Adrenal gland (tissue), 9 donors: ENCODE measurements at regions not wholly inside any gene's neighbourhood (a gene's known extent, or its start where the extent isn't known, plus 50 kb on each side); places are given as distances from the start of the nearest gene placed in this dataset.

ENCODE experiments used
- DNase-seq, 7 donors: peaks; one replicate each; pipeline ENCODE4 v3.0.0-alpha.2; 2019 to 2020
- H3K27ac ChIP-seq, 5 donors: fragments of 200-600 bp; sonication (generic) in 4 of 5; 1 replicate in 3 of 5; 2 replicates in 2 of 5; pipeline versions ENCODE4 v1.5.1 to v1.8.0; 2016 to 2020; ENCODE audit warnings: mild to moderate bottlenecking in 1 of 5
- H3K27me3 ChIP-seq: fragments of 200-600 bp; 2 replicates; pipeline ENCODE4 v1.8.0; 2021
- H3K36me3 ChIP-seq, 2 donors: fragments of 200-600 bp; replicated peaks in 1 of 2; 1 replicate in 1 of 2; 2 replicates in 1 of 2; pipeline versions ENCODE4 v1.5.1 to v1.8.0; 2018 to 2022
- H3K4me1 ChIP-seq, 2 donors: fragments of 200-600 bp; replicated peaks in 1 of 2; 1 replicate in 1 of 2; 2 replicates in 1 of 2; pipeline versions ENCODE4 v1.5.1 to v1.8.0; 2018 to 2021
- H3K4me3 ChIP-seq, 4 donors: fragments of 200-600 bp; sonication (generic) in 3 of 4; one replicate each; pipeline ENCODE4 v1.5.1; 2016 to 2018
- H3K9me3 ChIP-seq, 3 donors: fragments of 200-600 bp; sonication (generic) in 1 of 3; replicated peaks in 1 of 3; 1 replicate in 2 of 3; 2 replicates in 1 of 3; pipeline versions ENCODE4 v1.5.1 to v1.8.0; 2016 to 2021
- POLR2A ChIP-seq, 2 donors: fragments of 450-650 bp; IDR thresholded peaks; one replicate each; pipeline ENCODE4 v1.6.1; 2017; ENCODE audit warnings: antibody characterized with exemption in 2 of 2, mild to moderate bottlenecking in 2 of 2, moderate library complexity in 1 of 2
- WGBS, 4 donors: extraction: QIAGEN DNeasy Blood & Tissue Kit in 2 of 4; methylation state at CpG; one replicate each; pipeline versions ENCODE4 v1.1.5 to v1.1.7; 2013 to 2017; 5-methylcytosine and 5-hydroxymethylcytosine counted together
- intact Hi-C, 2 donors: fragments of 100-400 bp; cut with DNase I; formaldehyde crosslinking; loops; one replicate each; pipeline versions ENCODE4 v1.14.1 to v1.15.0; 2022 to 2023
- TF ChIP-seq, protein P1 (sequence below), 6 experiments: fragments of 450-650 bp in 4 of 6; fragments of 200-600 bp in 2 of 6; sonication (generic) in 1 of 6; IDR thresholded peaks; 1 replicate in 5 of 6; 2 replicates in 1 of 6; pipeline versions ENCODE4 v1.5.1 to v1.8.0; 2016 to 2021; ENCODE audit warnings: antibody characterized with exemption in 6 of 6, mild to moderate bottlenecking in 2 of 6, moderate library complexity in 1 of 6
- donor health status: healthy with polysubstance abuse.
- donor health status: Bipolar disorder and iron deficiency.
- donor health status: DM: yes; HTN: yes; CAD: no.
- donor health status: DM: no; HTN: no; CAD: no.
- donor health status: DM: no; HTN: no; CAD: no.

- TF ChIP-seq, protein P1, sequence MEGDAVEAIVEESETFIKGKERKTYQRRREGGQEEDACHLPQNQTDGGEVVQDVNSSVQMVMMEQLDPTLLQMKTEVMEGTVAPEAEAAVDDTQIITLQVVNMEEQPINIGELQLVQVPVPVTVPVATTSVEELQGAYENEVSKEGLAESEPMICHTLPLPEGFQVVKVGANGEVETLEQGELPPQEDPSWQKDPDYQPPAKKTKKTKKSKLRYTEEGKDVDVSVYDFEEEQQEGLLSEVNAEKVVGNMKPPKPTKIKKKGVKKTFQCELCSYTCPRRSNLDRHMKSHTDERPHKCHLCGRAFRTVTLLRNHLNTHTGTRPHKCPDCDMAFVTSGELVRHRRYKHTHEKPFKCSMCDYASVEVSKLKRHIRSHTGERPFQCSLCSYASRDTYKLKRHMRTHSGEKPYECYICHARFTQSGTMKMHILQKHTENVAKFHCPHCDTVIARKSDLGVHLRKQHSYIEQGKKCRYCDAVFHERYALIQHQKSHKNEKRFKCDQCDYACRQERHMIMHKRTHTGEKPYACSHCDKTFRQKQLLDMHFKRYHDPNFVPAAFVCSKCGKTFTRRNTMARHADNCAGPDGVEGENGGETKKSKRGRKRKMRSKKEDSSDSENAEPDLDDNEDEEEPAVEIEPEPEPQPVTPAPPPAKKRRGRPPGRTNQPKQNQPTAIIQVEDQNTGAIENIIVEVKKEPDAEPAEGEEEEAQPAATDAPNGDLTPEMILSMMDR (IDR thresholded peaks at IDR 0.05) = no peak
- no peak for TF ChIP-seq POLR2A (IDR thresholded peaks at IDR 0.05)
- Histone ChIP-seq H3K27me3 (no peaks in the 10 kb centered on the region), H3K4me3 (no peak overlapping the region), H3K9me3 (no peaks in the 10 kb centered on the region), H3K36me3 (no peaks in the 10 kb centered on the region), H3K4me1 (no peaks in the 10 kb centered on the region), H3K27ac (no peak overlapping the region)
- intact Hi-C loops = no loop called here
- no peak for DNase-seq
- WGBS, 4 donors = 67 to 79% (median 75%) methylated on average over 6 of the region's 6 CpGs
These were observed 249.1 kb upstream of the JAG1 start for GRCh38 chr20:10922941-10923340.

- TF ChIP-seq POLR2A (IDR thresholded peaks at IDR 0.05) = no peak
- TF ChIP-seq, protein P1 (IDR thresholded peaks at IDR 0.05) = no peak
- Histone ChIP-seq H3K27ac (no peak overlapping the region), H3K36me3 (no peaks in the 10 kb centered on the region), H3K27me3 (no peaks in the 10 kb centered on the region), H3K4me3 (no peak overlapping the region), H3K9me3 (no peaks in the 10 kb centered on the region), H3K4me1 (no peaks in the 10 kb centered on the region)
- intact Hi-C loops = no loop called here
- DNase-seq = no peak
- 71 to 82% (median 79%) methylated on average over 1 of the region's 1 CpG for WGBS, 4 donors
These were observed 250.9 kb upstream of the JAG1 start for GRCh38 chr20:10924644-10925201.

- TF ChIP-seq, protein P1 (IDR thresholded peaks at IDR 0.05) = no peak
- TF ChIP-seq POLR2A (IDR thresholded peaks at IDR 0.05) = no peak
These were observed 252.0 kb upstream of the JAG1 start for GRCh38 chr20:10925767-10926166.

DNA sequence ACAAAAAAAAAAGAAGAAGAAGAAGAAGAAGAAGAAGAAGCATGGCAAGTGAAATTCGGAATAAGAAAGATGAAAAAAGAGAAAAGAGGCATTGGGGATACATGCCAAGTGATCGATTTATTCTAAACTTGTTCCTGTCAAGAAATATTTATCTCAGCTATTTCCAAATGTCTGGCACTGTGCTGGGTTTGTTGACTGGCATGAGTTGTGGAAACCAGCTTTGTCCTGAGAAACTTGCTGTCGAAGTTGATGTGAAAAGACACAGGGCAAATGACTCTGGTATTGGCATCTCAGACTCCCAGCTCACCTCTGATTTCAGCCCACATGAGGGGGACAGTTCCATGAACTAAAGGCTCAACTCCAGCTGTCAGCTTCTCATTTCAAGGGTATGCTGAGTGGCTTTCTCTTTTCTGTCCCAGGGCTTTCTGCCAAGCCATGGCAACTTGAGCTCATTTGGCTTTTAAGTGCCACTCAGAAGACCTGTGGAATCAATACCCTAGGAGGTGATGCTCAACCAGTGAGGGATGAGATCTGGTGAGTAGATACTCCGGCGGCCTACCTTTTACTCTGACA, 253.3 kb upstream of the JAG1 start:
- H3K9me3 ChIP-seq = no peaks in the 10 kb centered on the region
- intact Hi-C loops = no loop called here
- no peak overlapping the region for H3K4me3 ChIP-seq
- H3K36me3 ChIP-seq = no peaks in the 10 kb centered on the region
- no peaks in the 10 kb centered on the region for H3K4me1 ChIP-seq
- no peaks in the 10 kb centered on the region for H3K27me3 ChIP-seq
- no peak overlapping the region for H3K27ac ChIP-seq
- TF ChIP-seq, protein P1 (IDR thresholded peaks at IDR 0.05) = no peak
- 80 to 87% (median 83%) methylated on average over 5 of the region's 5 CpGs for WGBS, 4 donors
- DNase-seq = no peak

More at GRCh38 chr20:10925767-10926166, 252.0 kb upstream of the JAG1 start:
- Histone ChIP-seq H3K27me3 (no peaks in the 10 kb centered on the region), H3K4me1 (no peaks in the 10 kb centered on the region), H3K27ac (no peak overlapping the region), H3K36me3 (no peaks in the 10 kb centered on the region), H3K9me3 (no peaks in the 10 kb centered on the region), H3K4me3 (no peak overlapping the region)
- 53 to 71% (median 60%) methylated on average over 3 of the region's 3 CpGs for WGBS, 4 donors
- intact Hi-C loops = no loop called here
- DNase-seq = no peak
